ENCODE measurements at regions not wholly inside any gene's neighbourhood (a gene's known extent, or its start where the extent isn't known, plus 50 kb on each side); places are given as distances from the start of the nearest gene placed in this dataset.

GRCh38 chr9:2489838-2490314, 131.7 kb upstream of the VLDLR start:
- no peak for TF ChIP-seq CTCF (IDR thresholded peaks at IDR 0.05)
- TF ChIP-seq EP300 (IDR thresholded peaks at IDR 0.05; ENCODE audit: low read depth): no peak
- no peak for TF ChIP-seq POLR2A (IDR thresholded peaks at IDR 0.05)
- intact Hi-C loops (cut with DNase I; ENCODE audit: low total_unique reads) (no loop called here), in situ Hi-C loops (cut with MboI; ENCODE audit: low pct_ligation_motif_present in 1 of 4, low pct_unique_long_range_greater_than_20kb in 1 of 4, low sequenced_read_pairs in 3 of 4) (no loop called here)
- H3K9me3 ChIP-seq: no peaks in the 10 kb centered on the region
- no peaks in the 10 kb centered on the region for H3K36me3 ChIP-seq
- 60 to 71% methylated on average over 1 to 2 of the region's 2 CpGs for WGBS, 2 donors (ENCODE audit: low coverage in 1 of 2)
- peaks cover 0 to 12% (median 10%) of the 10 kb centered on the region in 4 donors for H3K4me1 ChIP-seq
- H3K4me3 ChIP-seq: no peak overlapping the region
- no peak for DNase-seq
- no peak overlapping the region for H3K27ac ChIP-seq
- no peaks in the 10 kb centered on the region for H3K27me3 ChIP-seq

- TF ChIP-seq CTCF (IDR thresholded peaks at IDR 0.05): no peak
- TF ChIP-seq POLR2A (IDR thresholded peaks at IDR 0.05): no peak
- TF ChIP-seq EP300 (IDR thresholded peaks at IDR 0.05; ENCODE audit: low read depth): no peak
- TF ChIP-seq POLR2AphosphoS5 (IDR thresholded peaks at IDR 0.05): no peak
- Histone ChIP-seq H3K4me3 (no peak overlapping the region), H3K27me3 (no peaks in the 10 kb centered on the region), H3K36me3 (no peaks in the 10 kb centered on the region), H3K27ac (no peak overlapping the region), H3K4me1 (peaks cover 0 to 12% (median 10%) of the 10 kb centered on the region in 4 donors), H3K9me3 (no peaks in the 10 kb centered on the region)
- intact Hi-C loops (cut with DNase I; ENCODE audit: low total_unique reads): no loop called here
- no peak for DNase-seq
- 91% methylated on average over 3 of the region's 3 CpGs; no CpG with 5 or more reads in 1 of the 2 donors for whole genome bisulfite sequencing, 2 donors (ENCODE audit: low coverage in 1 of 2)
- in situ Hi-C loops (cut with MboI; ENCODE audit: low pct_ligation_motif_present in 1 of 4, low pct_unique_long_range_greater_than_20kb in 1 of 4, low sequenced_read_pairs in 3 of 4): no loop called here
These were observed 129.4 kb upstream of the VLDLR start for GRCh38 chr9:2492161-2492560.

- WGBS, 2 donors (ENCODE audit: low coverage in 1 of 2): 74 to 90% methylated on average over 2 of the region's 2 CpGs
- no peak for TF ChIP-seq POLR2AphosphoS5 (IDR thresholded peaks at IDR 0.05)
- TF ChIP-seq EP300 (IDR thresholded peaks at IDR 0.05; ENCODE audit: low read depth): no peak
- TF ChIP-seq POLR2A (IDR thresholded peaks at IDR 0.05): no peak
- TF ChIP-seq CTCF (IDR thresholded peaks at IDR 0.05): no peak
- no peak overlapping the region for H3K4me3 ChIP-seq
- peaks cover 0 to 12% (median 10%) of the 10 kb centered on the region in 4 donors for H3K4me1 ChIP-seq
- no peaks in the 10 kb centered on the region for H3K36me3 ChIP-seq
- H3K27me3 ChIP-seq: no peaks in the 10 kb centered on the region
- DNase-seq: no peak
- intact Hi-C loops (cut with DNase I; ENCODE audit: low total_unique reads) (no loop called here), in situ Hi-C loops (cut with MboI; ENCODE audit: low pct_ligation_motif_present in 1 of 4, low pct_unique_long_range_greater_than_20kb in 1 of 4, low sequenced_read_pairs in 3 of 4) (no loop called here)
- H3K9me3 ChIP-seq: no peaks in the 10 kb centered on the region
- no peak overlapping the region for H3K27ac ChIP-seq
These were observed 128.5 kb upstream of the VLDLR start for GRCh38 chr9:2493109-2493508.

- DNase-seq: no peak
- H3K27ac ChIP-seq: no peak overlapping the region
- peaks cover 0 to 12% (median 10%) of the 10 kb centered on the region in 4 donors for H3K4me1 ChIP-seq
- no peaks in the 10 kb centered on the region for H3K36me3 ChIP-seq
- WGBS, 2 donors (ENCODE audit: low coverage in 1 of 2): 5 to 15% methylated on average over 3 of the region's 3 CpGs
- H3K4me3 ChIP-seq: no peak overlapping the region
- no peaks in the 10 kb centered on the region for H3K27me3 ChIP-seq
- intact Hi-C loops (cut with DNase I; ENCODE audit: low total_unique reads) (no loop called here), in situ Hi-C loops (cut with MboI; ENCODE audit: low pct_ligation_motif_present in 1 of 4, low pct_unique_long_range_greater_than_20kb in 1 of 4, low sequenced_read_pairs in 3 of 4) (no loop called here)
- H3K9me3 ChIP-seq: no peaks in the 10 kb centered on the region
- TF ChIP-seq EP300 (IDR thresholded peaks at IDR 0.05; ENCODE audit: low read depth): no peak
These were observed 128.1 kb upstream of the VLDLR start for GRCh38 chr9:2493529-2493928.

GRCh38 chr9:2494562-2494961, 127.0 kb upstream of the VLDLR start:
- in situ Hi-C loops (cut with MboI; ENCODE audit: low pct_ligation_motif_present in 1 of 4, low pct_unique_long_range_greater_than_20kb in 1 of 4, low sequenced_read_pairs in 3 of 4) (no loop called here), intact Hi-C loops (cut with DNase I; ENCODE audit: low total_unique reads) (no loop called here)
- 57 to 93% methylated on average over 1 to 2 of the region's 2 CpGs for WGBS, 2 donors (ENCODE audit: low coverage in 1 of 2)
- Histone ChIP-seq H3K9me3 (no peaks in the 10 kb centered on the region), H3K27ac (no peak overlapping the region), H3K27me3 (no peaks in the 10 kb centered on the region), H3K36me3 (no peaks in the 10 kb centered on the region), H3K4me1 (peaks cover 0 to 12% (median 10%) of the 10 kb centered on the region in 4 donors), H3K4me3 (no peak overlapping the region)
- no peak for DNase-seq
- TF ChIP-seq POLR2A (IDR thresholded peaks at IDR 0.05): no peak
- TF ChIP-seq CTCF (IDR thresholded peaks at IDR 0.05): no peak
- no peak for TF ChIP-seq POLR2AphosphoS5 (IDR thresholded peaks at IDR 0.05)

Data from transverse colon (tissue), 4 donors.